Trophoblast cell (in vitro differentiated cells and primary cell): ENCODE measurements at regions not wholly inside any gene's neighbourhood (a gene's known extent, or its start where the extent isn't known, plus 50 kb on each side); places are given as distances from the start of the nearest gene placed in this dataset.

Experiments
- DNase-seq, 2 donors: peaks; one replicate each; pipeline ENCODE4 v3.0.0-alpha.2; 2016
- H2AFZ ChIP-seq: 2 replicates; pipeline ENCODE4 v1.6.1; 2013; ENCODE audit warnings: low read length, moderate library complexity, mild to moderate bottlenecking; ENCODE audit not compliant: insufficient read depth, poor library complexity
- H2AK5ac ChIP-seq: 2 replicates; pipeline ENCODE4 v1.6.1; 2013; ENCODE audit warnings: mild to moderate bottlenecking, low read length
- H2BK120ac ChIP-seq: 2 replicates; pipeline ENCODE4 v1.6.1; 2013; ENCODE audit warnings: low read length, mild to moderate bottlenecking, moderate library complexity; ENCODE audit not compliant: insufficient read depth, poor library complexity
- H2BK12ac ChIP-seq: 2 replicates; pipeline ENCODE4 v1.6.1; 2013; ENCODE audit warnings: mild to moderate bottlenecking, low read length, moderate library complexity
- H2BK5ac ChIP-seq: 2 replicates; pipeline ENCODE4 v1.6.1; 2013; ENCODE audit warnings: low read length, low read depth, moderate library complexity, mild to moderate bottlenecking; ENCODE audit not compliant: poor library complexity
- H3K14ac ChIP-seq: 2 replicates; pipeline ENCODE4 v1.6.1; 2013; ENCODE audit warnings: mild to moderate bottlenecking, low read length
- H3K18ac ChIP-seq: 2 replicates; pipeline ENCODE4 v1.6.1; 2013; ENCODE audit warnings: mild to moderate bottlenecking, low read length
- H3K23ac ChIP-seq: 2 replicates; pipeline ENCODE4 v1.6.1; 2013; ENCODE audit warnings: low read length
- H3K27ac ChIP-seq: 2 replicates; pipeline ENCODE4 v1.5.1; 2013; ENCODE audit warnings: low read depth, mild to moderate bottlenecking, inconsistent platforms, low read length, moderate library complexity
- H3K27me3 ChIP-seq: 2 replicates; pipeline ENCODE4 v1.6.1; 2013; ENCODE audit warnings: inconsistent platforms, mild to moderate bottlenecking, low read length, moderate library complexity; ENCODE audit not compliant: insufficient read depth
- H3K36me3 ChIP-seq, 2 experiments: 1 replicate in 1 of 2; 2 replicates in 1 of 2; pipeline ENCODE4 v1.6.1; 2013; ENCODE audit warnings: low read length in 2 of 2, mild to moderate bottlenecking in 2 of 2, moderate library complexity in 1 of 2; ENCODE audit not compliant: insufficient read depth in 2 of 2, control insufficient read depth in 1 of 2
- H3K4ac ChIP-seq: 2 replicates; pipeline ENCODE4 v1.6.1; 2013; ENCODE audit warnings: low read depth, mild to moderate bottlenecking, low read length, moderate library complexity
- H3K4me1 ChIP-seq, 2 experiments: 1 replicate in 1 of 2; 2 replicates in 1 of 2; pipeline ENCODE4 v1.6.1; 2013; ENCODE audit warnings: low read length in 2 of 2, mild to moderate bottlenecking in 2 of 2, moderate library complexity in 1 of 2; ENCODE audit not compliant: insufficient read depth in 2 of 2, control insufficient read depth in 1 of 2
- H3K4me2 ChIP-seq: 2 replicates; pipeline ENCODE4 v1.6.1; 2013; ENCODE audit warnings: inconsistent platforms, mild to moderate bottlenecking, low read length, moderate library complexity
- H3K4me3 ChIP-seq: 2 replicates; pipeline ENCODE4 v1.5.1; 2013; ENCODE audit warnings: mild to moderate bottlenecking, low read depth, low read length, inconsistent platforms
- H3K79me1 ChIP-seq: one replicate; pipeline ENCODE4 v1.6.1; 2013; ENCODE audit warnings: low read length
- H3K79me2 ChIP-seq: 2 replicates; pipeline ENCODE4 v1.6.1; 2013; ENCODE audit warnings: low read length, mild to moderate bottlenecking; ENCODE audit not compliant: control insufficient read depth, insufficient read depth, poor library complexity
- H3K9ac ChIP-seq: 2 replicates; pipeline ENCODE4 v1.6.1; 2013; ENCODE audit warnings: mild to moderate bottlenecking, low read length
- H3K9me3 ChIP-seq: 2 replicates; pipeline ENCODE4 v1.6.1; 2013; ENCODE audit warnings: low read depth, mild to moderate bottlenecking, control low read depth, inconsistent platforms, low read length; ENCODE audit not compliant: insufficient read depth
- H4K12ac ChIP-seq: 2 replicates; pipeline ENCODE4 v1.6.1; 2013; ENCODE audit warnings: low read depth, mild to moderate bottlenecking, low read length, moderate library complexity
- H4K8ac ChIP-seq: 2 replicates; pipeline ENCODE4 v1.6.1; 2013; ENCODE audit warnings: low read depth, mild to moderate bottlenecking, low read length, moderate library complexity
- H4K91ac ChIP-seq: one replicate; pipeline ENCODE4 v1.6.1; 2013; ENCODE audit warnings: low read depth, mild to moderate bottlenecking, low read length, moderate library complexity
- WGBS: extraction: QIAGEN DNeasy Blood & Tissue Kit; methylation state at CpG from one replicate; pipeline ENCODE4 v1.1.7; 2013; ENCODE audit warnings: missing lambda C conversion rate; ENCODE audit not compliant: insufficient read length, insufficient coverage; ENCODE audit errors: extremely low coverage; 5-methylcytosine and 5-hydroxymethylcytosine counted together

- H3K18ac ChIP-seq: no peak overlapping the region
- no peak overlapping the region for H3K4me2 ChIP-seq
- no peak overlapping the region for H2AK5ac ChIP-seq
- H2AFZ ChIP-seq: no peak overlapping the region
- no peak overlapping the region for H3K14ac ChIP-seq
- H3K9me3 ChIP-seq: peaks cover 3% of the 10 kb centered on the region
- no CpG with 5 or more reads among the region's 1 CpG for WGBS
- H4K91ac ChIP-seq: no peak overlapping the region
- no peak overlapping the region for H3K23ac ChIP-seq
- H3K4me1 ChIP-seq: peaks cover 0 to 2% of the 10 kb centered on the region in 2 experiments
- no peak overlapping the region for H3K4me3 ChIP-seq
- H4K8ac ChIP-seq: no peak overlapping the region
- H3K79me2 ChIP-seq: no peaks in the 10 kb centered on the region
- no peak overlapping the region for H3K27ac ChIP-seq
- no peak overlapping the region for H3K4ac ChIP-seq
- H2BK12ac ChIP-seq: no peak overlapping the region
- no peak for DNase-seq
- H2BK5ac ChIP-seq: no peak overlapping the region
- no peaks in the 10 kb centered on the region for H3K27me3 ChIP-seq
- no peak overlapping the region for H3K9ac ChIP-seq
- H4K12ac ChIP-seq: no peak overlapping the region
- H3K79me1 ChIP-seq: no peaks in the 10 kb centered on the region
- no peak overlapping the region for H2BK120ac ChIP-seq
- H3K36me3 ChIP-seq: no peaks in the 10 kb centered on the region
These were observed 370.7 kb downstream of the GJA1 start for GRCh38 chr6:121806116-121806515.

GRCh38 chr6:121809211-121809610 lies 373.8 kb downstream of the GJA1 start:
- Histone ChIP-seq H3K27me3 (no peaks in the 10 kb centered on the region), H3K4me3 (no peak overlapping the region), H4K8ac (no peak overlapping the region), H3K4me2 (no peak overlapping the region), H3K9me3 (no peaks in the 10 kb centered on the region), H2AK5ac (no peak overlapping the region), H2AFZ (no peak overlapping the region), H2BK120ac (no peak overlapping the region), H3K4ac (no peak overlapping the region), H3K23ac (no peak overlapping the region), H3K18ac (no peak overlapping the region), H2BK5ac (no peak overlapping the region), H3K27ac (no peak overlapping the region), H3K4me1 (peaks cover 2% of the 10 kb centered on the region in 2 experiments), H3K79me1 (no peaks in the 10 kb centered on the region), H3K14ac (no peak overlapping the region), H4K12ac (no peak overlapping the region), H3K79me2 (no peaks in the 10 kb centered on the region), H3K9ac (no peak overlapping the region), H4K91ac (no peak overlapping the region), H2BK12ac (no peak overlapping the region), H3K36me3 (no peaks in the 10 kb centered on the region)
- no peak for DNase-seq
- no CpG with 5 or more reads among the region's 3 CpGs for WGBS

GRCh38 chr6:121810158-121811032 lies 374.9 kb downstream of the GJA1 start:
- Histone ChIP-seq H3K23ac (no peak overlapping the region), H3K18ac (no peak overlapping the region), H2BK120ac (no peak overlapping the region), H3K27me3 (no peaks in the 10 kb centered on the region), H3K4me3 (no peak overlapping the region), H4K12ac (no peak overlapping the region), H3K4me1 (peaks cover 2% of the 10 kb centered on the region in 2 experiments), H3K4me2 (no peak overlapping the region), H3K14ac (no peak overlapping the region), H3K36me3 (no peaks in the 10 kb centered on the region), H3K9me3 (no peaks in the 10 kb centered on the region), H4K8ac (no peak overlapping the region), H3K9ac (no peak overlapping the region), H2AK5ac (no peak overlapping the region), H2BK5ac (no peak overlapping the region), H2AFZ (no peak overlapping the region), H3K79me2 (no peaks in the 10 kb centered on the region), H2BK12ac (no peak overlapping the region), H3K79me1 (no peaks in the 10 kb centered on the region), H3K27ac (no peak overlapping the region), H3K4ac (no peak overlapping the region), H4K91ac (no peak overlapping the region)
- no peak for DNase-seq
- WGBS: no CpG with 5 or more reads among the region's 7 CpGs

GRCh38 chr6:121811106-121811505 lies 375.7 kb downstream of the GJA1 start:
- Histone ChIP-seq H3K4me2 (no peak overlapping the region), H2AK5ac (no peak overlapping the region), H4K91ac (no peak overlapping the region), H2BK120ac (no peak overlapping the region), H3K27me3 (no peaks in the 10 kb centered on the region), H3K27ac (no peak overlapping the region), H2BK5ac (no peak overlapping the region), H3K4me1 (peaks cover 2% of the 10 kb centered on the region in 2 experiments), H3K79me2 (no peaks in the 10 kb centered on the region), H3K4ac (no peak overlapping the region), H3K14ac (no peak overlapping the region), H3K9me3 (no peaks in the 10 kb centered on the region), H2AFZ (no peak overlapping the region), H3K23ac (no peak overlapping the region), H3K9ac (no peak overlapping the region), H2BK12ac (no peak overlapping the region), H3K18ac (no peak overlapping the region), H3K4me3 (no peak overlapping the region), H3K79me1 (no peaks in the 10 kb centered on the region), H3K36me3 (no peaks in the 10 kb centered on the region), H4K8ac (no peak overlapping the region), H4K12ac (no peak overlapping the region)
- WGBS: no CpG with 5 or more reads among the region's 3 CpGs
- no peak for DNase-seq
